CD4-positive, alpha-beta T cell (primary cell): ENCODE measurements at regions not wholly inside any gene's neighbourhood (a gene's known extent, or its start where the extent isn't known, plus 50 kb on each side); places are given as distances from the start of the nearest gene placed in this dataset.

ENCODE experiments used
- ATAC-seq: fragments of 200-7000 bp; cut with Tn5 transposase; one replicate; pipeline ENCODE4 v1.10.0; 2022; ENCODE audit warnings: mild to moderate bottlenecking; ENCODE audit not compliant: poor library complexity
- CTCF ChIA-PET: fragments of 350-600 bp; sonication (Branson Sonifier 250); formaldehyde crosslinking; loops from one replicate; lab custom pipeline; 2021; ENCODE audit warnings: antibody characterized with exemption, inconsistent platforms; lab: Charles Lee
- POLR2A ChIA-PET: fragments of 350-600 bp; sonication (Branson Sonifier 250); formaldehyde crosslinking; loops from one replicate; lab custom pipeline; 2021; ENCODE audit warnings: antibody characterized with exemption, inconsistent platforms; lab: Charles Lee
- DNase-seq, 14 experiments: peaks; one replicate each; pipeline ENCODE4 v3.0.0-alpha.2; 2013 to 2020; ENCODE audit warnings: mixed read lengths in 2 of 14
- H3K27ac ChIP-seq, 2 donors: one replicate each; pipeline versions ENCODE4 v1.5.1 to v1.7.0; 2013; ENCODE audit warnings: low read length in 2 of 2, low read depth in 1 of 2, mild to moderate bottlenecking in 1 of 2
- H3K27me3 ChIP-seq, 2 experiments: 1 replicate in 1 of 2; 2 replicates in 1 of 2; pipeline versions ENCODE4 v1.6.1 to v1.7.0; 2013; ENCODE audit warnings: low read length in 2 of 2, control low read depth in 1 of 2, mild to moderate bottlenecking in 1 of 2, moderate library complexity in 1 of 2; ENCODE audit not compliant: insufficient read depth in 2 of 2, control insufficient read depth in 1 of 2
- H3K36me3 ChIP-seq: one replicate; pipeline ENCODE4 v1.6.1; 2013; ENCODE audit warnings: low read length, control low read depth; ENCODE audit not compliant: insufficient read depth
- H3K4me1 ChIP-seq: one replicate; pipeline ENCODE4 v1.6.1; 2013; ENCODE audit warnings: low read length, control low read depth; ENCODE audit not compliant: insufficient read depth
- H3K4me3 ChIP-seq: one replicate; pipeline ENCODE4 v1.5.1; 2013; ENCODE audit warnings: mild to moderate bottlenecking, low read length, moderate library complexity
- H3K9me3 ChIP-seq, 2 experiments: 1 replicate in 1 of 2; 2 replicates in 1 of 2; pipeline versions ENCODE4 v1.6.1 to v1.7.0; 2013; ENCODE audit warnings: low read length in 2 of 2, mild to moderate bottlenecking in 2 of 2, control low read depth in 1 of 2, moderate library complexity in 1 of 2; ENCODE audit not compliant: control insufficient read depth in 1 of 2, insufficient read depth in 1 of 2
- H3K27ac Mint-ChIP-seq: one replicate; pipeline ENCODE4 v1.8.0; 2020; ENCODE audit warnings: mixed read lengths
- H3K27me3 Mint-ChIP-seq: one replicate; pipeline ENCODE4 v1.8.0; 2021; ENCODE audit warnings: mixed read lengths
- H3K36me3 Mint-ChIP-seq: one replicate; pipeline ENCODE4 v1.8.0; 2021; ENCODE audit warnings: low read depth, mixed read lengths
- H3K4me1 Mint-ChIP-seq: one replicate; pipeline ENCODE4 v1.8.0; 2021; ENCODE audit warnings: low read depth, mixed read lengths
- H3K4me3 Mint-ChIP-seq: one replicate; pipeline ENCODE4 v1.8.0; 2020; ENCODE audit warnings: mild to moderate bottlenecking, mixed read lengths
- H3K9me3 Mint-ChIP-seq: one replicate; pipeline ENCODE4 v1.8.0; 2020; ENCODE audit warnings: mixed read lengths
- CTCF ChIP-seq: fragments of 200-600 bp; IDR thresholded peaks from one replicate; pipeline ENCODE4 v1.8.0; 2022; ENCODE audit warnings: antibody characterized with exemption, mild to moderate bottlenecking
- intact Hi-C, 2 experiments: fragments of 100-400 bp; cut with DNase I in 1 of 2; cut with micrococcal nuclease in 1 of 2; formaldehyde crosslinking; loops; one replicate each; pipeline versions ENCODE4 v1.15.1 to v1.9.0; 2023 to 2025; cut with DNase I, micrococcal nuclease

- Histone ChIP-seq H3K27me3 (no peaks in the 10 kb centered on the region), H3K4me3 (no peak overlapping the region), H3K36me3 (no peaks in the 10 kb centered on the region), H3K4me1 (no peaks in the 10 kb centered on the region), H3K9me3 (peaks cover 32 to 33% of the 10 kb centered on the region in 2 experiments), H3K27ac (no peak overlapping the region)
- peaks cover 12% of the 10 kb centered on the region for H3K36me3 Mint-ChIP-seq
- no peak overlapping the region for H3K4me3 Mint-ChIP-seq
- DNase-seq: no peak
- intact Hi-C loops: no loop called here
- CTCF ChIA-PET: no interaction called here
- no peaks in the 10 kb centered on the region for H3K4me1 Mint-ChIP-seq
- POLR2A ChIA-PET: no interaction called here
- no peaks in the 10 kb centered on the region for H3K27me3 Mint-ChIP-seq
- H3K27ac Mint-ChIP-seq: no peak overlapping the region
- ATAC-seq: no peak
- no peak for TF ChIP-seq CTCF
- H3K9me3 Mint-ChIP-seq: peaks cover 48% of the 10 kb centered on the region
These were observed 2276.2 kb downstream of the TP53TG3F start for GRCh38 chr16:35735403-35736251.

GRCh38 chr16:35736546-35736945 lies 2277.1 kb downstream of the TP53TG3F start:
- intact Hi-C loops: no loop called here
- H3K27me3 ChIP-seq: no peaks in the 10 kb centered on the region
- TF ChIP-seq CTCF: no peak
- Mint-ChIP-seq H3K4me1 (no peaks in the 10 kb centered on the region), H3K9me3 (peaks cover 45% of the 10 kb centered on the region), H3K27ac (no peak overlapping the region), H3K36me3 (peaks cover 8% of the 10 kb centered on the region), H3K27me3 (no peaks in the 10 kb centered on the region), H3K4me3 (no peak overlapping the region)
- no peaks in the 10 kb centered on the region for H3K4me1 ChIP-seq
- H3K27ac ChIP-seq: no peak overlapping the region
- ATAC-seq (no peak), DNase-seq (no peak)
- ChIA-PET CTCF (no interaction called here), POLR2A (no interaction called here)
- H3K4me3 ChIP-seq: no peak overlapping the region
- no peaks in the 10 kb centered on the region for H3K36me3 ChIP-seq
- H3K9me3 ChIP-seq: peaks cover 31 to 33% of the 10 kb centered on the region in 2 experiments

- Histone ChIP-seq H3K4me3 (no peak overlapping the region), H3K27ac (no peak overlapping the region), H3K9me3 (peaks cover 27 to 28% of the 10 kb centered on the region in 2 experiments), H3K4me1 (no peaks in the 10 kb centered on the region), H3K27me3 (no peaks in the 10 kb centered on the region), H3K36me3 (no peaks in the 10 kb centered on the region)
- peaks cover 8% of the 10 kb centered on the region for H3K36me3 Mint-ChIP-seq
- ATAC-seq: no peak
- H3K27ac Mint-ChIP-seq: no peak overlapping the region
- TF ChIP-seq CTCF: no peak
- ChIA-PET POLR2A (no interaction called here), CTCF (no interaction called here)
- peaks cover 46% of the 10 kb centered on the region for H3K9me3 Mint-ChIP-seq
- no peak overlapping the region for H3K4me3 Mint-ChIP-seq
- intact Hi-C loops: no loop called here
- H3K27me3 Mint-ChIP-seq: no peaks in the 10 kb centered on the region
- no peaks in the 10 kb centered on the region for H3K4me1 Mint-ChIP-seq
- DNase-seq: no peak
These were observed 2277.7 kb downstream of the TP53TG3F start for GRCh38 chr16:35737076-35737475.
